Mucosa of rectum (tissue), 2 donors: ENCODE measurements at regions not wholly inside any gene's neighbourhood (a gene's known extent, or its start where the extent isn't known, plus 50 kb on each side); places are given as distances from the start of the nearest gene placed in this dataset.
"Not testable (repeated sequence)": the region's sequence is repeated elsewhere in the genome, so short reads cannot be mapped to it uniquely, and the experiment has no call there.

ENCODE experiments used
- H3K27ac ChIP-seq, 2 donors: one replicate each; pipeline ENCODE4 v1.7.0; 2013; ENCODE audit warnings: inconsistent platforms in 2 of 2, low read depth in 2 of 2, low read length in 2 of 2
- H3K27me3 ChIP-seq, 2 donors: one replicate each; pipeline ENCODE4 v1.7.0; 2013; ENCODE audit warnings: low read length in 2 of 2; ENCODE audit not compliant: control insufficient read depth in 2 of 2, insufficient read depth in 2 of 2
- H3K36me3 ChIP-seq, 2 donors: one replicate each; pipeline ENCODE4 v1.7.0; 2013; ENCODE audit warnings: low read length in 2 of 2; ENCODE audit not compliant: control insufficient read depth in 2 of 2, insufficient read depth in 2 of 2
- H3K4me1 ChIP-seq, 2 donors: one replicate each; pipeline ENCODE4 v1.7.0; 2013; ENCODE audit warnings: low read length in 2 of 2, mild to moderate bottlenecking in 1 of 2; ENCODE audit not compliant: control insufficient read depth in 2 of 2, insufficient read depth in 2 of 2
- H3K4me3 ChIP-seq, 2 donors: one replicate each; pipeline ENCODE4 v1.7.0; 2013; ENCODE audit warnings: low read length in 2 of 2
- H3K9ac ChIP-seq, 2 donors: one replicate each; pipeline ENCODE4 v1.7.0; 2013; ENCODE audit warnings: low read length in 2 of 2, low read depth in 1 of 2, mild to moderate bottlenecking in 1 of 2
- H3K9me3 ChIP-seq, 2 donors: one replicate each; pipeline ENCODE4 v1.7.0; 2013; ENCODE audit warnings: low read length in 2 of 2; ENCODE audit not compliant: control insufficient read depth in 2 of 2
- donor health status: healthy.
- donor health status: Normal muscosa, but diverticular disease.

GRCh38 chr6:85287654-85288053, 162.2 kb upstream of the NT5E start:
- no peaks in the 10 kb centered on the region for H3K27me3 ChIP-seq
- H3K9me3 ChIP-seq: peaks cover 0 to 2% of the 10 kb centered on the region in 2 donors
- no peaks in the 10 kb centered on the region for H3K4me1 ChIP-seq
- H3K4me3 ChIP-seq: no peak overlapping the region
- no peak overlapping the region for H3K9ac ChIP-seq
- H3K27ac ChIP-seq: no peak overlapping the region
- no peaks in the 10 kb centered on the region for H3K36me3 ChIP-seq

- Histone ChIP-seq H3K4me1 (no peaks in the 10 kb centered on the region), H3K27ac (no peak overlapping the region), H3K27me3 (no peaks in the 10 kb centered on the region), H3K9ac (no peak overlapping the region), H3K36me3 (no peaks in the 10 kb centered on the region), H3K9me3 (peaks cover 0 to 2% of the 10 kb centered on the region in 2 donors), H3K4me3 (no peak overlapping the region)
These were observed 162.7 kb upstream of the NT5E start for GRCh38 chr6:85287158-85287557.

DNA sequence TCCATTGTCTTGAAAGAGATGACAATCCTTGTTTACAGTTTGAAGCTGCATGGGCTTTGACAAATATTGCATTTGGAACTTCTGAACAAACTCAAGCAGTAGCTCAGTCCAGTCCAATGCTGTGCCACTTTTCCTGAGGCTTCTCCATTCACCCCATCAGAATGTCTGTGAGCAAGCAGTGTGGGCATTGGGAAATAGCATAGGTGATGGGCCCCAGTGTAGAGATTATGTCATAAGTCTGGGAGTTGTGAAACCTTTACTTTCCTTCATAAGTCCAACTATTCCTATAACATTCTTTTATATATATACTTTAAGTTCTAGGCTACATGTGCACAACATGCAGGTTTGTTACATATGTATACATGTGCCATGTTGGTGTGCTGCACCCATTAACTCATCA, 163.4 kb upstream of the NT5E start:
- H3K4me3 ChIP-seq, H3K4me1 ChIP-seq, H3K36me3 ChIP-seq, H3K9ac ChIP-seq, H3K27me3 ChIP-seq, H3K27ac ChIP-seq, H3K9me3 ChIP-seq: not testable (repeated sequence)

- Histone ChIP-seq H3K4me1 (no peaks in the 10 kb centered on the region), H3K27me3 (no peaks in the 10 kb centered on the region), H3K9me3 (peaks cover 0 to 2% of the 10 kb centered on the region in 2 donors), H3K4me3 (no peak overlapping the region), H3K36me3 (no peaks in the 10 kb centered on the region), H3K27ac (no peak overlapping the region), H3K9ac (no peak overlapping the region)
These were observed 163.9 kb upstream of the NT5E start for GRCh38 chr6:85285934-85286333.

DNA sequence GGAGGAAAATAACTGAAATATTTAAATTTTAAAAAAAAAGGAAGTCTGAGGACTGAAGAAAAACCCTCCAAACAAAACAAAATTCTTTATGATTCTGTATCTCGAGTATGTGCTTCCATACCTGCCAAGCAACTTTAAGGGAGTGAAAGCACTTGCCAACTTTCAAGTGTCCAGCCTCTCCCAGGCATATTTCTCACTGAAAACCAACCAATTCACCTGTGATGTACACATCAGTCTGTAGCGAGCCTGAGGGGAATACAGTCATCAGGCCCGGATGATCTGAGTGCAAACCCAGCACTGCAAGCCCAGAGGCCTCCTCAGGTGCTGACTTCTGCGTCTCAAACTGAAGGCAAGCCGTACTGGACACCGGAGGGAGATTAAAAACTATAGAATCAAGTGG, 164.8 kb upstream of the NT5E start:
- H3K4me1 ChIP-seq: no peaks in the 10 kb centered on the region
- H3K27me3 ChIP-seq: no peaks in the 10 kb centered on the region
- H3K9ac ChIP-seq: no peak overlapping the region
- no peak overlapping the region for H3K27ac ChIP-seq
- H3K9me3 ChIP-seq: peaks cover 0 to 2% of the 10 kb centered on the region in 2 donors
- no peaks in the 10 kb centered on the region for H3K36me3 ChIP-seq
- no peak overlapping the region for H3K4me3 ChIP-seq

DNA sequence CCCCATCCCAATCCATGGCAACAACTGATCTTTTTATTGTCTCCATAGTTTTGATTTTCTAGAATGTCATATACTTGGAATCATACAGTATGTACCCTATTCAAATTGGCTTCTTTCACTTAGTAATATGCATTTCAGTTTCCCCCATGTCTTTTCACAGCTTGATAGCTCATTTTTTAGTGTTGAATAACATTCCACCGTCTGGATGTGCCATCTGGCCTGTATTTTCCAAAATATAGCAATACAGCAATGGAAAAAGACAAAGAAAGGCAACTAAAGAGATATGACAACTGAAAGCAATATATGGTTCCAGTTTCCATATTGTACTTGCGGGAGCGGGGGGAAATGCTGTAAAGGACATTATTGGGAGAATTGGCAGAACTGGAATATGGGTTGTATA, 166.4 kb upstream of the NT5E start:
- no peaks in the 10 kb centered on the region for H3K9me3 ChIP-seq
- H3K9ac ChIP-seq: no peak overlapping the region
- no peaks in the 10 kb centered on the region for H3K36me3 ChIP-seq
- H3K27me3 ChIP-seq: no peaks in the 10 kb centered on the region
- no peak overlapping the region for H3K4me3 ChIP-seq
- no peak overlapping the region for H3K27ac ChIP-seq
- H3K4me1 ChIP-seq: no peaks in the 10 kb centered on the region

DNA sequence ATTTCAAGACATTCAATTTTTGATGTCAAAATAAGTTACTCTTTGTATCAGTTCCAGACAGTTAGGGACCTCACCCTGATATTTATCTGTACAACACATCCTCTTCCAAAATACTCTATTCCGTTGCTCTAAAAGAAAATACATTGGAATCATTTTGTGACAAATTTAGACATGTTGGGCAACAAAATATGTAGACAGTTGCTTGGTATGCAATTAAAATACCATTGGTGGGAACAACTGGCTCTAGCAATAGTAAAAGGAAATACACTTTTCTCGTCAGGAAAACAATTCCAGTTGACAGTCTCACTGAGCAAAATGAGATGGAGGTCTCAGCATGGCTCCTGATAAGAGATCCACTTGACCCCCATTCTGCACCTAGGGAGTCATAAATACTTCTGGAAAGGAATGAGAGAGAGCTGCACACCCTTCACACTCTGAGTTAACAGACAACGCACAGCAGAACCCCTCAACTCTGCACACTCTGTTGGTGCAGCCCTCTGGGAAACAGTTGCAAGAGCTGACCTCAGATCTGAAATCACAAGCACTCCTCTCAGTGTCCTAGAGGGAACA, 171.3 kb upstream of the NT5E start:
- Histone ChIP-seq H3K27me3 (no peaks in the 10 kb centered on the region), H3K9ac (no peak overlapping the region), H3K4me1 (no peaks in the 10 kb centered on the region), H3K36me3 (no peaks in the 10 kb centered on the region), H3K27ac (no peak overlapping the region), H3K9me3 (no peaks in the 10 kb centered on the region), H3K4me3 (no peak overlapping the region)

GRCh38 chr6:85276026-85276425, 173.9 kb upstream of the NT5E start:
- H3K36me3 ChIP-seq, H3K4me3 ChIP-seq, H3K27ac ChIP-seq, H3K4me1 ChIP-seq, H3K9me3 ChIP-seq, H3K9ac ChIP-seq, H3K27me3 ChIP-seq: not testable (repeated sequence)

DNA sequence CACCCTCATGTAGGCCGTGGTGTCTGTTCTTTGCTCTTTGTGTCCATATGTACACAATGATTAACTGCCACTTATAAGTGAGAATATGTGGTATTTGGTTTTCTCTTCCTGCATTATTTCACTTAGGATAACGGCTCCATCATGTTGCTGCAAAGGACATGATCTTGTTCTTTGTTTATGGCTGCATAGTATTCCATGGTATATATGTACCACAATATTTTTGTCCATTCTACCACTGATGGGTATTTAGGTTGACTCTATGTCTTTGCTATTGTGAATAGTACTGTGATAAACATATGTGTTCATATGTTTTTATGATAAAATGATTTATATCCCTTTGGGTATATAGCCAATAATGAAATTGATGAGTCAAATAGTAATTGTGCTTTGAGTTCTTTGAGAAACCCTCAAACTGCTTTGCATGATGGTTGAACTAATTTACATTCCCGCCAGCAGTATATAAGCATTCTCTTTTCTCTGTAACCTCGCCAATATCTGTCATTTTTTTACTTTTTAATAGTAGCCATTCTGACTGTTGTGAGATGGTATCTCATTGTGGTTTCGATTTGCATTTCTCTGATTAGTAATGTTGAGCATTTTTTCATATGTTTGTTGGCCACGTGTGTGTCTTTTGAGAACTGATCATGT, 174.4 kb upstream of the NT5E start:
- Histone ChIP-seq H3K27me3 (no peaks in the 10 kb centered on the region), H3K36me3 (no peaks in the 10 kb centered on the region)

GRCh38 chr6:85273870-85274269, 176.0 kb upstream of the NT5E start:
- no peaks in the 10 kb centered on the region for H3K27me3 ChIP-seq
- no peak overlapping the region for H3K9ac ChIP-seq
- H3K27ac ChIP-seq: no peak overlapping the region
- H3K4me1 ChIP-seq: no peaks in the 10 kb centered on the region
- no peaks in the 10 kb centered on the region for H3K36me3 ChIP-seq
- no peak overlapping the region for H3K4me3 ChIP-seq
- no peaks in the 10 kb centered on the region for H3K9me3 ChIP-seq

More for the DNA sequence above, 174.4 kb upstream of the NT5E start:
- H3K4me1 ChIP-seq: no peaks in the 10 kb centered on the region
- H3K9me3 ChIP-seq: no peaks in the 10 kb centered on the region
- no peak overlapping the region for H3K27ac ChIP-seq
- no peak overlapping the region for H3K9ac ChIP-seq
- no peak overlapping the region for H3K4me3 ChIP-seq
